SHP77 (cell line): ENCODE measurements at regions not wholly inside any gene's neighbourhood (a gene's known extent, or its start where the extent isn't known, plus 50 kb on each side); places are given as distances from the start of the nearest gene placed in this dataset.
A peak's percentile ranks its signal among the peaks of the same experiment; 100 is the strongest.
"Not testable (repeated sequence)": the region's sequence is repeated elsewhere in the genome, so short reads cannot be mapped to it uniquely, and the experiment has no call there.

ENCODE experiments used
- DNase-seq, 2 experiments: peaks; one replicate each; lab custom pipeline; 2025; lab: John Stamatoyannopoulos, UW

- no peak for DNase-seq
These were observed 236.4 kb downstream of the TFEC start for GRCh38 chr7:115793958-115794702.

GRCh38 chr7:115789901-115790300, 240.7 kb downstream of the TFEC start:
- DNase-seq, result no peak

GRCh38 chr7:115789473-115789872, 241.1 kb downstream of the TFEC start:
- DNase-seq, result not testable (repeated sequence)

- DNase-seq, result peak; percentile 28 to 38
These were observed 247.7 kb downstream of the TFEC start for GRCh38 chr7:115782696-115783490.

GRCh38 chr7:115779561-115779960, 251.0 kb downstream of the TFEC start:
- DNase-seq, result no peak

GRCh38 chr7:115775981-115776380, 254.6 kb downstream of the TFEC start:
- DNase-seq, result no peak

GRCh38 chr7:115763347-115763746, 267.2 kb downstream of the TFEC start:
- no peak for DNase-seq

- no peak for DNase-seq
These were observed 272.5 kb downstream of the TFEC start for GRCh38 chr7:115758025-115758424.

GRCh38 chr7:115754226-115754625, 276.3 kb downstream of the TFEC start:
- DNase-seq, result no peak

- no peak for DNase-seq
These were observed 280.6 kb downstream of the TFEC start for GRCh38 chr7:115749924-115750323.

GRCh38 chr7:115748123-115748738, 282.3 kb downstream of the TFEC start:
- DNase-seq, result peak in 1 of 2 experiments; percentile 12

- DNase-seq, result no peak
These were observed 283.4 kb downstream of the TFEC start for GRCh38 chr7:115747174-115747573.

- DNase-seq, result no peak
These were observed 290.5 kb downstream of the TFEC start for GRCh38 chr7:115740043-115740442.

- no peak for DNase-seq
These were observed 295.9 kb downstream of the TFEC start for GRCh38 chr7:115734641-115735040.

- no peak for DNase-seq
These were observed 298.6 kb downstream of the TFEC start for GRCh38 chr7:115731796-115732471.

- no peak for DNase-seq
These were observed 302.0 kb downstream of the TFEC start for GRCh38 chr7:115728518-115728917.

- DNase-seq, result peak; percentile 34 to 82
These were observed 306.0 kb downstream of the TFEC start for GRCh38 chr7:115724400-115725056.

- no peak for DNase-seq
These were observed 308.1 kb downstream of the TFEC start for GRCh38 chr7:115722302-115722977.

GRCh38 chr7:115721293-115722217, 309.0 kb downstream of the TFEC start:
- no peak for DNase-seq

GRCh38 chr7:115719963-115720362, 310.6 kb downstream of the TFEC start:
- no peak for DNase-seq
